Nephron (organoid): ENCODE measurements at regions not wholly inside any gene's neighbourhood (a gene's known extent, or its start where the extent isn't known, plus 50 kb on each side); places are given as distances from the start of the nearest gene placed in this dataset.
A peak's percentile ranks its signal among the peaks of the same experiment; 100 is the strongest.

ENCODE experiments used
- H3K27ac Mint-ChIP-seq, 3 experiments: 2 replicates each; pipeline ENCODE4 v1.8.0; 2020; ENCODE audit warnings: mixed read lengths in 3 of 3, mild to moderate bottlenecking in 2 of 3, moderate library complexity in 1 of 3
- H3K27me3 Mint-ChIP-seq: 2 replicates; pipeline ENCODE4 v1.8.0; 2021; ENCODE audit warnings: low read depth, mild to moderate bottlenecking, moderate library complexity, mixed read lengths
- H3K36me3 Mint-ChIP-seq: 2 replicates; pipeline ENCODE4 v1.8.0; 2020; ENCODE audit warnings: low read depth, mixed read lengths
- H3K4me1 Mint-ChIP-seq: 2 replicates; pipeline ENCODE4 v1.8.0; 2020; ENCODE audit warnings: mixed read lengths
- H3K4me3 Mint-ChIP-seq, 3 experiments: 2 replicates each; pipeline ENCODE4 v1.8.0; 2020; ENCODE audit warnings: mild to moderate bottlenecking in 3 of 3, mixed read lengths in 3 of 3, moderate library complexity in 2 of 3
- H3K9me3 Mint-ChIP-seq: 2 replicates; pipeline ENCODE4 v1.8.0; 2020; ENCODE audit warnings: mixed read lengths
- TF ChIP-seq, protein P1 (sequence below), 3 experiments: fragments of 200-600 bp; sonication (generic); IDR thresholded peaks; one replicate each; pipeline ENCODE4 v1.5.0; 2021; ENCODE audit warnings: antibody characterized with exemption in 3 of 3; ENCODE audit not compliant: unreplicated experiment in 3 of 3

DNA sequence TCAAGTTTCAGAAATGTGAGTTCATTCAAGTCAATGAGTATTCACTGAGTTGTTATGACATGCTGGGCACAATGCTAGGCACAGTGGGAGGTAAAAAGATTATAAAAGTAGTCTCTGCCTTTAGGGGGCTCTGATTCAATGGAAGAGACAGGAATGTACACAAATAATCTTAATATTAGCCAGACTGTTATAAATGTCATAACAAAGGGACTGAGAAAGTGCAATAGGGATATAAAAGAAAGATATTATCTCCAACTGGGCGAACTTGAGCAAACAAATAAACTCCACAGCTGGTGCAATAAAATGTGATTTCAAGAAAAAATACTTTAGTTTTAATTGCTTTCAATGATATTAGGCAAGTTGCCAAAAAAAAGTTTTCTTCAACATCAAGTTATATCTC, 755.2 kb downstream of the BRINP1 start:
- Mint-ChIP-seq H3K4me3 (no peak overlapping the region), H3K27ac (no peak overlapping the region), H3K27me3 (no peaks in the 10 kb centered on the region), H3K36me3 (no peaks in the 10 kb centered on the region), H3K4me1 (no peaks in the 10 kb centered on the region), H3K9me3 (peaks cover 9% of the 10 kb centered on the region)
- TF ChIP-seq, protein P1, sequence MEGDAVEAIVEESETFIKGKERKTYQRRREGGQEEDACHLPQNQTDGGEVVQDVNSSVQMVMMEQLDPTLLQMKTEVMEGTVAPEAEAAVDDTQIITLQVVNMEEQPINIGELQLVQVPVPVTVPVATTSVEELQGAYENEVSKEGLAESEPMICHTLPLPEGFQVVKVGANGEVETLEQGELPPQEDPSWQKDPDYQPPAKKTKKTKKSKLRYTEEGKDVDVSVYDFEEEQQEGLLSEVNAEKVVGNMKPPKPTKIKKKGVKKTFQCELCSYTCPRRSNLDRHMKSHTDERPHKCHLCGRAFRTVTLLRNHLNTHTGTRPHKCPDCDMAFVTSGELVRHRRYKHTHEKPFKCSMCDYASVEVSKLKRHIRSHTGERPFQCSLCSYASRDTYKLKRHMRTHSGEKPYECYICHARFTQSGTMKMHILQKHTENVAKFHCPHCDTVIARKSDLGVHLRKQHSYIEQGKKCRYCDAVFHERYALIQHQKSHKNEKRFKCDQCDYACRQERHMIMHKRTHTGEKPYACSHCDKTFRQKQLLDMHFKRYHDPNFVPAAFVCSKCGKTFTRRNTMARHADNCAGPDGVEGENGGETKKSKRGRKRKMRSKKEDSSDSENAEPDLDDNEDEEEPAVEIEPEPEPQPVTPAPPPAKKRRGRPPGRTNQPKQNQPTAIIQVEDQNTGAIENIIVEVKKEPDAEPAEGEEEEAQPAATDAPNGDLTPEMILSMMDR (IDR thresholded peaks at IDR 0.05; ENCODE audit: unreplicated experiment in 3 of 3) = no peak

DNA sequence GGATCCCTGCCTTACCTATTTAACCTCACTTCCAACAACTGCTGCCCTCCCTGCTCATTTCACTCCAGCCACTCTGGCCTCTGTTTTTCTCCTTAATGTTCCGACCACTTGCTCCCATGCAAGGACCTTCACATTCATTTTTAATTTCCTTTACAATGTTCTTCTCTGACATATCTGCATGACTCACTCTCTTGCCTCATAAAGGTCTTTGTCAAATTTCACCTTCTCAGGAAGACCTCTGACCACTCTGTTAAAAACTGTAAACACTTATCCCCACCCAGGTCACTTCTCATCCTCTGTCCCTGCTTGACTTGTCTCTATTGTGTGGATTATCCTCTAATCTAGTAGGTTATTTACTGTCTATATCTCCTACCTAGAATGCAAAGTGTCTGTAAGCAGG, 751.2 kb downstream of the BRINP1 start:
- TF ChIP-seq, protein P1 (IDR thresholded peaks at IDR 0.05; ENCODE audit: unreplicated experiment in 3 of 3) = no peak
- H3K36me3 Mint-ChIP-seq = no peaks in the 10 kb centered on the region

DNA sequence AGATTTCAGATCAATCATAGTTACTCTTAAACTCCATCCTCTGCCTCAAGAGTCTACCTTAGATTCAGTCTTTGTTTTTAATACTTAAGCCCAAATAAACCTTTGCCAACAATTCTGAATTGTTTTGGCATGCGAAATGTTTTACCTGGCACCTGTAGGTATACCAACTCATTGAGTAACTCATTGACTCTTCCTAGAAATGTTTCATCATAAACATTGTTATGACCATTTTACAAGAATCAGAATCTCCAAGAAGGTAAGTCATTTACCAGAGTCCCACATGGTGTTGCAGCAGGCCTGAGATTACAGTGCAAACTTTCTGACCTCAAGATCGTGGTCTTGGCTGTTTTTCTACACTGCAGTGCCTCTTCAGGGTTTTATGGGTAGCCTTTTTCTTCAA, 750.4 kb downstream of the BRINP1 start:
- Mint-ChIP-seq H3K4me1 (no peaks in the 10 kb centered on the region), H3K36me3 (no peaks in the 10 kb centered on the region), H3K27ac (no peak overlapping the region), H3K27me3 (no peaks in the 10 kb centered on the region), H3K4me3 (no peak overlapping the region), H3K9me3 (no peaks in the 10 kb centered on the region)
- TF ChIP-seq, protein P1 (IDR thresholded peaks at IDR 0.05; ENCODE audit: unreplicated experiment in 3 of 3) = no peak

More for the DNA sequence above, 751.2 kb downstream of the BRINP1 start:
- Mint-ChIP-seq H3K4me1 (no peaks in the 10 kb centered on the region), H3K27ac (peak overlapping the region; percentile 4 to 32 (median 31)), H3K9me3 (no peaks in the 10 kb centered on the region), H3K4me3 (no peak overlapping the region), H3K27me3 (no peaks in the 10 kb centered on the region)

DNA sequence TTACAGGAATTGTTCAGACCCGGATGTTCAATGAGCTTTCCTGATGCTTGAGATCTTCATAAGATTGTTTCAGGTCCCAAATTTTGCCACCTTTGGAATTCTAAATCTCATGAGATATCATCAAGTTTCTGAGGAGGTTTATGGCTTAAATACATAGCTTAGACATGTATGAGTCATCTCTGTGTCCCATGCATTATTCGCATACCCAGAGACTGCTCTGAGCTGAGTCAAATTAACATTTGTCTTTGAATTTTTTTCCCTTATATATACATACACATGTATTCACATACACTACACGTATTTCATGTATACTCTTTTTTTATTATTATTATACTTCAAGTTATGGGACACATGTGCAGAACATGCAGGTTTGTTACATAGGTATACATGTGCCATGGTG, 744.6 kb downstream of the BRINP1 start:
- TF ChIP-seq, protein P1 (IDR thresholded peaks at IDR 0.05; ENCODE audit: unreplicated experiment in 3 of 3) = no peak
- Mint-ChIP-seq H3K9me3 (no peaks in the 10 kb centered on the region), H3K36me3 (no peaks in the 10 kb centered on the region), H3K27me3 (no peaks in the 10 kb centered on the region), H3K4me1 (no peaks in the 10 kb centered on the region), H3K4me3 (no peak overlapping the region), H3K27ac (no peak overlapping the region)

DNA sequence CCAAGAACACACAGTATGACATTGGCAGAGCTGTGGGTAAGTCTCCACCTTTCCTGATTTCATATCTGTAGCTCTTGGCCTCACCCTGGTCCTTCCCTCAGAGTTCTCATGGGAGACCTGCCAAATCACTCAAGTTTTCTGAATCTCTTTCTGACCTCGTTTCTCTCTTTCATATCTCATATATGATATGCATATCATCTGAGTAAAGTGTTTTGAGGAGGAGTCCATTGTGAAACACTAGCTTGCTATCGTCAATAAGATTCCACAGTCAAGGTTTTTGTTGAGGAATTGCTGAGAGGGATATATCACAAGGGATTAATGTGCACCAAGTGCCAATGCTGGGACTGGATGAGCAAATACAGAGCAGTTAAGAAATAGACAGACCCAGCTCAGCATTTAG, 739.2 kb downstream of the BRINP1 start:
- Mint-ChIP-seq H3K27me3 (no peaks in the 10 kb centered on the region), H3K9me3 (peaks cover 9% of the 10 kb centered on the region), H3K27ac (no peak overlapping the region), H3K36me3 (no peaks in the 10 kb centered on the region), H3K4me1 (no peaks in the 10 kb centered on the region), H3K4me3 (no peak overlapping the region)
- TF ChIP-seq, protein P1 (IDR thresholded peaks at IDR 0.05; ENCODE audit: unreplicated experiment in 3 of 3) = no peak

DNA sequence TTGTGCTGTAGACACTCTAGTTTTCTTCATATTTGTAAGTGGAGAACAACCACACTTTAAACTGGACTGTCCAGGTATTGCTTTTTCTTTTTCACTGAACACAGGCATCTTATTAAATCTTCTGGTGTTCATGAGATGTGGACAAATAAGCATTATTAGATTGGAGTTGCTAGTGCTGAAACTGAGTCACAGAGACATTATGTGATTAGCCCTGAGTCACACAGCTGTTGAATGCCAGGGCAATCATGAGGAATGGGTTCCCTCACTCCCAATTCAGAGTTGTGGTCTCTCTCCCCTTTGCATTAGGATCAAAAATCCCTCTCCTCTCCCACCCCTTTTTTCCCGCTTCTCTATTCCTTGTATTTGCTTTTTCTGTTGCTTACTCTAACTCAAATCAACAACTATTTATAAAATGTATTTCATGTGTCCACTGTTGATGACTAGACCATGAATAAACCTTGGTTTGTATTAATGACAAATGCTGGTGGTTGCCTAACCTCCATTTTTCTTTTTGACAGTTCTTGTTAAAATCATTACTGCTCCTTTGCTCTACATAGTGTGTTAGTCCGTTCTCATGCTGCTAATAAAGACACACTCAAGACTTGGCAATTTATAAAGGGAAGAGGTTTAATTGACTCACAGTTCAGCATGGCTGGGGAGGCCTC, 738.2 kb downstream of the BRINP1 start:
- H3K9me3 Mint-ChIP-seq = peaks cover 9% of the 10 kb centered on the region
- no peak overlapping the region for H3K4me3 Mint-ChIP-seq
- no peak overlapping the region for H3K27ac Mint-ChIP-seq
- no peaks in the 10 kb centered on the region for H3K36me3 Mint-ChIP-seq
- H3K27me3 Mint-ChIP-seq = no peaks in the 10 kb centered on the region
- H3K4me1 Mint-ChIP-seq = no peaks in the 10 kb centered on the region
- TF ChIP-seq, protein P1 (IDR thresholded peaks at IDR 0.05; ENCODE audit: unreplicated experiment in 3 of 3) = no peak
